SK-N-DZ (cell line): ENCODE measurements at regions not wholly inside any gene's neighbourhood (a gene's known extent, or its start where the extent isn't known, plus 50 kb on each side); places are given as distances from the start of the nearest gene placed in this dataset.

Source experiments
- DNase-seq: peaks from one replicate; pipeline ENCODE4 v3.0.0-alpha.2; 2015; ENCODE audit warnings: low spot score

DNA sequence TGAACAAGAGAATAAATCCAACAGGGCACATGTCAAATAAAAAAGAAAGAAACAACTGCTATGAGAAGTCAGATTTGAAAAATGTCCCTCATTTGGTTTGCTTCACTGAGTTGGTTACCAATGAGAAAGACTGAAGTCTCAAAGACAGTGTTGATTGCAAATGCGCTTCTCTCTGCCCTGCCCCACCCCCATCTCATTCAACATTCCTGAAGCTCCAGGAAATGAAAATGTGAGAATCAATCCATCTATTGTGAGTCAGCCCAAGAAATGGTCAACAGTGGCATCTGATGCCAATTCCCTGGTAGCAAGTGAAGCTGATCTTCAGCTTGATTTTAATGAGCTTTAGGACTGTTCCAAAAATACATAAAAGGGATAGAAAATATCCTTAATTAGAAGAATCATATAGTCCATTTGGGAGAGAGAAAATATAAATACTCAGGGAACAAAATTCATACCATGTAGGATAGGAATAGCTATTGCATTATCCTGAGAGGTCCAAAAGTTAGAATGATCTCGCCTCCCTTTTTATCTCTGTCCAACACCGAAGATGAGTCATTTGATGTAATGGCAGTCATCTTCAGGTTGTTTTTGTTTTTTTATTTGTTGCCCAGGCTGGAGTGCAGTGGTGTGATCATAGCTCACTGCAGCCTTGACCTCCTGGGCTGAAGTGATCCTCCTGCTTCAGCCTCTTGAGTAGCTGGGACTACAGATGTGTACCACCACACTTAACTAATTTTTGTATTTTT lies 200.3 kb upstream of the UMPS start:
- no peak for DNase-seq

DNA sequence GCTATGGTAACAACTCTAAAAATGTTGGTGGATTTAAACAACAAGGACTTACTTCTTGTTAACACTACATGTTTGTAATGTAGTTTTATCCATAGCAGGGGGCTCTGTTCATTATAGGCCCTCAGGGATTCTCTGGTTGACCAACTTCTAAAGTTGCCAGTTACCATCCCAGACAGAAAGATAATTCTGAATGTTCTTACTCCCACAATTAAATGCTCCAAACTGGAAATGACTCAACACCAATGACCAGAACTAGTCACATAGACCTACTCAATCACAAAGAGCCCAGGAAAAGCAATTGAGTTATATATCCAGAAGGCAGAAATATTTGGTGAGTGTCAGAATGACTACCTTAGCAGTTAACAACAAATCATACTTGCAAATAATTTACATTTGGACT lies 199.3 kb upstream of the UMPS start:
- DNase-seq: no peak

DNA sequence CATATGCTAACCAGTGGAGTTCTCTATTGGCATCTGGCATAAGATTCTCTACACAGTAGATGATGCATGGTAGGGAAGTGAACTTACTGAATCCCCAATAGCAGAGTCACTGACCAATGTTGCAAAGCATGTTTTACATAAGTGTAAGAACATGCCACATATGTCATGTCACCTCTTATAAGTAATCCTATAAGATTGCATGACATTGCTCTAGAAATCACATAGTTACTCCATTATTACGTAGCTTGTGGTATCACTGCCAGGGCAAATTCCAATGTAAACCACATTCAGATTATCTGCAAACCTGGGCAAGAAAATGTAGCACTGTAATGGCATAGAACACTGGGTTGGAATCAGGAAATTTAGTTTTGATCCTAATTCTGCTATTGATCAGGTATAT lies 198.2 kb upstream of the UMPS start:
- DNase-seq: no peak

DNA sequence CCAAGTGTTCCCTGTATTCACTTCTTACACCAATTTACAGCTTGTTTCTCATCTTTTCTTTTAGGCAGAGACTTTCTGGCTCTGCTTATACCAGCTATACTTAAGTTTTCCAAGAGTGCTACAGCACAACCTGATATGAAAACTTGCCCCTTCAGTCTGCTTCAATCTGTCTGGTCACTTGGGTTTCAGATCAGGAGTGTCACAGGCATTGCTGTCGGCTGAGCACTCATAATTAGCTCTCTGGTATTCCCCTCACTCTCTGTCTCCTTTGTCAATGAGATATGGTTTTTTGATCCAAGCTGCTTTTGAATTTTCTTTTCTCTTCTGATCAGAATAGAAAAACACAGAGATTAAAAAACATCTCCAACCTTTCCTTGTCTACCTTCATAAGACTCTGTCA lies 194.9 kb upstream of the UMPS start:
- DNase-seq: no peak

DNA sequence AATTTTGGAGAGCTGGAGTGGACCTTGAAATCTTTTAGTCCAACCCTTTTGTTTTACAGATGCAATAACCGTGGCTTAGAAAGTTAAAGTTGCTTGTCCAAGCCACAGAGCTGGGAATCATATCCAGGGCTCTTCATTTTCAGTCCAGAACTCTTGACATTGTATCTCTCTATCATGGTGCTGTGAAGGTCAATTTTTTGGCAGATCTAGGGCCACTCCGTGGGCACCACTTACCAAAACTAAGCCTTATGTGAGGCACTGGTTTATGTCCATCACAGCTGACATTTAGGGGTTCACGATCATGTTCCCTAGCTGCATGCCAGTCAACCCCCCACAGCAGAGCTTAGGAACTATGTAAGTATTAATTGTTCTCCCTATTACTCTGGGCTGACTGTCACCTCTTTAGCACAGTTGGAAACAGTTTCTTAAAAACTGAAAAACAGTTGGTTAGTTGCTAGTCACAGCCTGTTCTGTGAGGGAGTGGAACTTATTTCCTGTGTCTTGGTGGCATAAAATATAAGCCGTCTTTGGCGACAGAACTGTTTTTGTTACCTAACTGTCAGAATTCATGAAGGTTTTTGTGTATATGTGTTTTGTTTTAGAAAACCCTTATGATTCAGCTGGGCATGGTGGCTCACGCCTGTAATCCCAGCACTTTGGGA lies 189.6 kb upstream of the UMPS start:
- no peak for DNase-seq

DNA sequence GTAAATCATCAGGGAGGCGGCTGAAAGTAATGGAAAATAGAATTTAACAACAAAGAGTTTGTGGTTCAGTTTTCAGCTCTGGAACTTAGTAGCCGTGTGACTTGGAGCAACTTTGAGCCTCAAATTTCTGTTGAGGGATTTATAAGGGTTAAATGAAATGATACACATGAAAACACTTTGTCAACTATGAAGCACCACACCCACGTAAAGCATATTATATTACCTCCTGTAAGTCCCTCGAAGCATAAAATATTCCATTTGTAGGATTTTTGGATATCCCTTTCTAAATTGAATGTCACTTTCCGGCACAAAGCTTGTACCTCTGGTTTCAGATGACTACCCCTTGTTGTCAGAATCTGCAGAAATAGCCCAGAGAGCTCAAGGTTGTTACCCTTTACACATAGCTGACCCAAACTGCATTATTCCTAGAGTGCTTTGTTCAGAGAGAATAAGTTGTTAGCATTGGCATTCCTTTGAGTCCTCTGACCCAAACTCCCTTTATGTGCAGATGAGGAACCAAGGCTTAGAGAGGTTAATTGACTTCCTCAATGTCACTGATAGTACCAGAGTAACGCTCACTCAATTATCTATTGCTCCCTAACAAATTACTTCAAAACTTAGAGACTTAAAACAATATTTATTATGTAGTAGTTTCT lies 187.9 kb upstream of the UMPS start:
- DNase-seq: no peak

DNA sequence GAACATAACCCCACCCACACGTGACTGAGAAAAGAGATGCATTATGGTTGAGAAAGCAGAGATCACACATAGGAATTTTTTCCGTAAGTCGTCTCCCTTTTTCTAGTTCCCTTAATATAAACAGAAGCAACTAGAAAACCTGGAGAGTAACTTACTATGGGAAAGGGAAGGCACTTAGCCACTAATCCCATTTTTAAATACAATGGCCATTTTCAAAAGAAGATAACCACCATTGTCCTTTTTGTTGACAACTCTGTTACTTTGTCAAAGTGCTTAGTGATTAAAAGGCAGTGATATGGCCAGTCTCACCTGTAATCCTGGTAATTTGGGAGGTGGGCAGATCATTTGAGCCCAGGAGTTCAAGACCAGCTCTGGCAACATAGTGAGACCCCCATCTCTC lies 184.4 kb upstream of the UMPS start:
- DNase-seq: no peak

DNA sequence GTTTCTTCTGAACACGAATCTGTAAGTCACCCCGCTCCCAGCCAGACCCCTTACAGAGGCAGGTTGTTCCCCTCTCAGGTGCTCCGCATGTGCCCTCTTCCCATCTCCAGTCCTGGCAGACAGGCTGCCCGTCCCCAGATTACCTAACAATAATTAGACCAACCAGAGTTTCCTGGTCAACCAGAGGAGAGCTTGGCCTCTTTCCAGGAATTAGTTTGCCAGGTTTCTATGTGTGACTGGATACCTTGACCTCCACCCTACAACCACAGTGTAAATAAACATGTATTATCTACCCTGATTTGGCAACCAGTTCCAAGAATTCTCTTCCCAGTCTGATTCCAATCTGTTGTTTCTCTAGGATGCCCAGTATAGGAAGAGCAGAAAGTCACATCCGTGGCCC lies 178.0 kb upstream of the UMPS start:
- no peak for DNase-seq

DNA sequence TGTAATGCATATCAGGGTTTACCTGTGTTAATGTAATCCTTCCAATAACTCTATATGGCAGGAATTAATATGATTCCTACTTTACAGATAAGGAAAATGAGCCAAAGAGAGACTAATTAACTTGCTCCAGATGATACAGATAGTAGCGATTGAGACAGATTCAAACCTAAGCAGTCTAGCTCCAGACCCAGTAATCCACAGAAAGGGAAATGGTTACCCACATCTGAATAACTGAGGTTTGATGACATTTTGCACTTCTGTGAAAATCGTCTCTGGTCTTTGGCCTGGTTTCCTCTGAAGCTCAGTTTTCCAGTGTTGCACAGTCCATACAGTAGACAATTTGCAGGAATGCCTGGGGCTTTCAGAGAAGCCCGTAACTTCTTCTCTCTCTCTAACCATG lies 177.1 kb upstream of the UMPS start:
- no peak for DNase-seq

DNA sequence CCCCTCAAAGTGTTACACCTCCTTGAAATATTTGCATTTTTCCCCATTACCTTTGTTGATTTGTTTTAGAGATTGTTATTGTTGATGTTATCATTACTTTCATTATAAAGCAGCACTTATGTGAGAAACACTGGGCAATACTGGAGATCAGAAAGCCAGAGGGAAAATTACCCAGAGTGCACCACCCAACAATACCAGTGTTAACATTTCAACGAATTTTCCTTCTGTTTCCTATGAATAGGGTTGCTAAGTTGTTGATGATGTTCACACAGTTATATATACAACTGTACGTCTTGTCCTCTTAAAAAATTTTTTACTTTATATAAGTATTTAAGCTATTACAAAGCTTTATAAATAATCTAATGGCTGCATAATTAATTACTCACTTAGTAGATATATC lies 173.6 kb upstream of the UMPS start:
- DNase-seq: no peak

DNA sequence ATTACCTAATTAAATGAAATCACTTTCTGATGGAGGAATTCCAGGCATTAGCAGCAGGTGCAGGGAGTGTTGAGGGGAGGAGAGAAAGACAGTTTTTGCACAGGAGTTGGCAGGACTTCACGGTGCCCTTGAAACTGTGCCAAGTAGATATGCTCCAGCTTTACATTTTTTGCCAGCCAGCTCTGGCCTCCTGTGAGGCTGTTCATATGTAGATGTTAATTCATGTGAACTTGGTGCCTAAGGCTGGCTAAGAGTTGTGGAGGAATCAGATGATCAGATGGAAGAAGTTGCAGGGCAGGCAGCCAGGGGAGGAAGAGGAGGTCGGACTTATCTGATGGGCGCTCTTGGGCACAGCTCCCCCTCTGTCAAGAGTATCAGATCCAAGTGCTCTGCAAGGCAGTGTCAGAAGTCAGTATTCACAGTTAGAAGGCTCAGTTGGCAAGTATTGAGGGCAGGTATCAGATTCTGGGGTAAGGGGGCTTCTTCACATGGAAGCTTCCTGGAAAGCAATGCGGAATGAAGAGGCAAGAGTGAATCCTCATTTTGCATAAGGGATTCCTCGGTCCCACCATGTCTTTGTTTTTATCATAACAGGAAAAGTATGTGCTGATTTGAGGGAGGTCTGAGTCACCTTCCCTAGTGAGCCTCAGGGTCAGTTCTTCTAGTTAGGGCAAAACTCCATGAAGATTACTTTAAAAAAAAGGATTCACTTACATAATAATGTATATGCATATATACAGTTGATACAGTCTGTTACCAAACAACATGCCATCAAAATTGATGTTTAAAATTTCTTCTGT lies 172.6 kb upstream of the UMPS start:
- no peak for DNase-seq

DNA sequence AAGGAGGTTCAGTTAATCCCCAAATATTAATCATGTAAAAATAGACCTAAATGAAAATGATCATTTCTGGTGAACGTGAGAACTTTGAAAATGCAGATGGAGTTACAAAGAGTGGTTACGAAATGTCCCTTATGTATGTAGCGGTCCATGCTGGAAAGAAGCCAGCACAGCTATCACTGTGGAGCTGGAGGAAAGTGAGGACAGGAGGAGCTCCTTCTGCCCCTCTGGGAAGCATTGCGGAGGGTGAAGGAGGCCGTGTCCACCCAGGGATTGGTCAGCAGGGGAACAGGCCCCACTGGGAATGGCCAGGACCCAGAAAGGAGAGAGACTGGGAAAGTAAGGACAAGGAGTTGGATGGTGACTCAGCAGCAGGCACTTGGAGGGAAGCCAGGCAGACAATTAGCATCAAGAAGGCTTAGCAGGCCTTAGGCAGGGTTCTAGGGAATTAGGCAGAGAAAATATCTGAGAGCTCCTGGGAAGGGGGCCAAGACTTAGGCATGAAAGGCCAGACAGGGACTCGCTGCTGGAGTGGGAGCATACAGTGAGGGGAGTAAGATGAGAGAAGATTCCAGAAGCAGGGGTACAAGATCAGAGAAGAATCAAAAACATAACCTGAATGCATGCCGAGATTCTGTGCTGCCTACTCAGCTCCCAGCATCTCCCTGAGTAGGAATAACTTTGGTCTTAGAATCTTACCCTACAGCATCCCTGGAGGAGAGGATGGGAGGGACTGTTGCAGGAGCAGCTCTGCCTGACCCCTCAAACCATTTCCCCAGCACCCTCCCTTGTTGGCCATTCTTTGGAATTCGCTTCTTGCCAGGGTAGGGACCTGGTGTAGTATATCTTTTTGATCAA lies 171.0 kb upstream of the UMPS start:
- DNase-seq: peak; percentile 29

DNA sequence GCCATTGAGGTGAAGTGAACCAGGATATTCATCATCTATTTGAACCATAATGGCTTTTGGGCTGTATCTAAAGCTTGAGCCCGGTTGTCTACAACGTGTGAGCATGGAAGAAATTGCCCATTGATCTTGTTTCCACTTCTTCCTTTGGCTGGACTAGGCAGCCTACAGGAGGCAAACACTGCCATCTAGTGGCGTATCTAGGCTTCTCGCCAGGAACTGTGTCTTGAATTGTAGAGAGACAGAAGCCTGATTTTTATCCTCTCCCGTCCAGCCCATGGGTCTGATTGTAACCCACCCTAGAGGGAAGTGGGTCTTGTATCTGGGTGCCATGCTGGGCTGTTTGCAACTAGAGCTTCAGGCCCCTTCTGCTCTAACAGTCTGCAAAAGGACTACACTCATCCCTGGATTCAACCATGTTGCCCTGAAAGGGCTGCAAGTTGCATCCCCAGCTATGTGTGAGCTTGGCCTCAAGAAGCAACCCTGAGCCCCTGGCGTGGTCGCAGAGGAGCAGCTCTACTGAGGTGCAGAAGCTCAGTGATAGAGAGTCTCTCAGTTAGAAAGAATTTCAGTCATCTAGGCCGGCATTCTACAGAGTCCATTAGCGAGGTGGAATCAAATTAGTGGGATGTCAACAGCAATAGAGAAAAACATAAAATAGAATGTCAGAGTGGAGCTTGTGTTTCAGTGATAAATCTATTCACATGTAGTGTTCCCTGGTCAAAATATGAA lies 170.2 kb upstream of the UMPS start:
- DNase-seq: peak; percentile 82

DNA sequence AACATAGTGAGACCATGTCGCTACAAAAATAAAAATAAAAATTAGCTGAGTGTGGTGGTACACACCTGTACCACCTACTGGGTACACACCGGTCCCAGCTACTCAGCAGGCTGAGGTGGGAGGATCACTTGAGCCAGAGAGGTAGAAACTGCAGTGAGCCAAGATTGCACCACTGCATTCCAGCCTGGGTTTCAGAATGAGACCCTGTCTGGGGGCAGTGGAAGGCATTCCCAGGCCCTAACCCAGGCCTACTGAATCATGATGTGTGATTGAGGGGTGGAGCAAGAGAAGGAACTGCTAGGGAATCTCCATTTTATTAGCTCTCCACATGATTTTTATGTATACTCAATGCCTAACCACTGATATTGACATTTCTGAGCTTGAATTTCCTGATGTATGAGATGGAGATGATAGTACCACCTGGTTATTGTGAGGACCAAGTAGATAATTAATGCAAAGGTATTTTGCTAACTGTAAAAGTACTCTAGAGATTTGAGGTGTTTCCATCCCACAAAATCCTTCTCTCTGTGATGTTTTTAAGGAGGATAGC lies 169.5 kb upstream of the UMPS start:
- no peak for DNase-seq

DNA sequence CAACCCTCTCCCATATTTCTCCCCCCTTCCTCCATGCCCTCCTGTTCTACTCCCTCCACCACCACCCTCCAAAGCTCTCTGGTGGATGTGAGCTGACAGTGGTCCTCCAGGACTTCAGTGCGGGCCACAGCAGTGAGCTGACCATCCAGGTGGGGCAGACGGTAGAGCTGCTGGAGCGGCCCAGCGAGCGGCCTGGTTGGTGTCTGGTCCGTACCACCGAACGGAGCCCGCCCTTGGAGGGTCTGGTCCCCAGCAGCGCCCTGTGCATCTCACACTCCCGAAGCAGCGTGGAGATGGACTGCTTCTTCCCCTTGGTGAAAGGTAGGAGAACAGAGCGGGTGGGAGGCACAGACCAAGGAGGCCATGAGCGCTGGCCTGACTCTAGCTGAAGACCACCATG lies 167.5 kb upstream of the UMPS start:
- DNase-seq: no peak

DNA sequence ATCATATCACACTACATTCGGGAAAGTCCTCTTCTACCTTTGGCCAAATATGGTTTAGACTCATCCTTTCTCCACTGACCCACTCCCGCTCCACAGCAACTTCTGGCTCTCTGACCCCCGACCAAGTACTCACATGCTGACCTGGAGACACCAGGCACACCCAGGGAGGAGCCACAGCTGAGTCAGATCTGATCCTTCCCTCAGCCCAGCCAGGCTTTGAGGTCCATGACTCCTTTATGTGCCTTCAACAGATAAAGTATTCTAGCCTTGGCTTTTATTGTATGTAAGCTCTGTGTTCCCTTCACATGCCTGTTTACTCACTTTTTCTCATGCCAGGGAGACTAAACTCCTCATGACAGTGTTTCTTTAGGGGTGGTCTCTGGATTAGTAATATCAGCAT lies 166.9 kb upstream of the UMPS start:
- no peak for DNase-seq

DNA sequence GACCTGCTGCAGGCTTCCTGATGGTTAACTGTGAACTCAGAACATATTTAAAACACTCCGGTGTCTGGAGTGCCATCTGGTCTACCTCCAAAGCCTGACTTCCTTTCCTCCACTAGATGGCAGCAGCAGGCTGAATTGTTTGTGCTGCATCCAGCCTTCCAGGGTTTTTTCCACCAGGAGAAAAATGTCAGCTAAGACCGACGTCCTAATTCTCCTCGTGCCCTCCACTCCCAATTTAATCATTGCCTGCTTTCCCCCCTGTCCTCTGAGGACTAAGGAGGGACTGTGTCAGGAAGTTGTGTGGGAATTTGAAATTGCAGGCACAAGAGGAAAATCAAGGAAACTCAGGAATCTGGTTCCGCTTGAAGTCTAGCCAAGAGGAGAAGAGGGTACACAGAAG lies 165.2 kb upstream of the UMPS start:
- peak; percentile 75 for DNase-seq

DNA sequence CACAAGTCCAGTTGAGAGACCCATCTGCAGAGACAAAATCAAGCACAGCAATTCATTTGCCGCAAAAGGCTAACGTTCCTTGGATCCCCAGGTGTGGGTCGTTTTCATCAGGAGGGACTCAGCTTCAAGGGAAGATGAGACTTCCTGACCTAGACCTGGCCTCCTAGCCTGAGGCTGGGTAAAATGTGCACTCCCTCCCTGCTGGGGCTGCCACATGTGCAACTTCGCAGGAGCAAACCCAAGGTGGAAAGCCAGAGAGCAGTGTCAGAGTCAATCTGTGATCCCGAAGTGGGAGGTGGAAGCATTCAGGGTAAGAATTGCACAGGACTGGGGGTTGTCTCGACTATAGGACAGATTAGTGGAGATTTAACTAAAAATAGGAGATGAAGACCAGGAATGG lies 164.7 kb upstream of the UMPS start:
- DNase-seq: no peak

DNA sequence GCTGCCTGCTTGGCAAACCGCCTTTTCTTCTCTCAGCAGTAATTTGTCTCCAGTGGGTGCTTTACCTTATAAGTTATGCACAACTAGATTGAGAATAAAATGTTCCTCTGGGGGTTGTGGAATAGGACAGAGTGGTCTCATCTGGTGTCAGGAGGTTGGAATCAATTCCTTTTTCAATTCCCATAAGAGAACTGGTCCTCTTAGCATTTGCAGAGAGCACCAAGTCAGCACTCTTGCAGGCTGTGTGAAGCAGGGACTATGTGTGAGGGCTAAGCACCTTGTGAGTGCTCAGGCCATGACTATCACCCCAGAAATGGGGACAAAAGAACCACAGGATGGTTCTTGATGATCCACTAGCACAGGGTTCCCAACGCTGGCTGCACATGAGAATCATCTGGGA lies 163.6 kb upstream of the UMPS start:
- DNase-seq: no peak

DNA sequence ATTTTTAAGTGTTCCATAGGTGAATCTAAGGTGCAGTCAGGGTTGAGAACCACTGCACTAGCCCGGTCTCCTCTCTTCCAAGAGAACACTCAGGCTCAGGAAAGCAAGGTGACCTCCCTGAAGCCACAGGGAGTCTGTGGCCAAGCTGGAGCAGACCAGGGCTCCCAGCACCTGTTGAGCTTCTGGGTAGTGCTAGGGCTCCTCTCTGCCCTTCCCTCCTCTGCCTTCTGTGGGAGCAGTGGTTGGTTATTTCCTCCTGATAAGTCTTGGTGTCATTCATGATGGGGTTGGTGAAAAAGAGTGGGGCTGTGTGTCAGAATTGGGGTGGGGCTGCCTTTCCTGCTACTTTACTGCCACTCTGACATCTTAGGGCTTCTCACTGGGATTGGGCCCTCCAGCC lies 163.1 kb upstream of the UMPS start:
- no peak for DNase-seq
